ENCODE measurements at regions not wholly inside any gene's neighbourhood (a gene's known extent, or its start where the extent isn't known, plus 50 kb on each side); places are given as distances from the start of the nearest gene placed in this dataset.

GRCh38 chr14:106501898-106502297, 975.5 kb downstream of the TMEM121 start:
- Histone ChIP-seq H3K9ac (ENCODE audit: low read depth in 1 of 2, low read length in 2 of 2) (no peak overlapping the region), H3K27ac (ENCODE audit: low read depth in 1 of 2, low read length in 2 of 2) (no peak overlapping the region), H3K4me3 (ENCODE audit: low read depth in 1 of 3, low read length in 3 of 3) (no peak overlapping the region), H3K4me1 (ENCODE audit: control insufficient read depth in 4 of 4, insufficient read depth in 4 of 4, low read length in 3 of 4) (no peaks in the 10 kb centered on the region), H3K9me3 (ENCODE audit: control insufficient read depth in 4 of 4, low read length in 3 of 4) (no peaks in the 10 kb centered on the region), H3K27me3 (ENCODE audit: control insufficient read depth in 4 of 4, insufficient read depth in 4 of 4, low read length in 3 of 4) (peaks cover 0 to 6% (median 2%) of the 10 kb centered on the region in 4 donors), H3K36me3 (ENCODE audit: control insufficient read depth in 4 of 4, insufficient read depth in 3 of 4, low read depth in 1 of 4, low read length in 3 of 4) (no peaks in the 10 kb centered on the region)
- no peak for DNase-seq (ENCODE audit: low spot score)
- no peak for TF ChIP-seq EGR1 (IDR thresholded peaks at IDR 0.05; ENCODE audit: low read depth in 2 of 2)

- H3K36me3 ChIP-seq (ENCODE audit: control insufficient read depth in 4 of 4, insufficient read depth in 3 of 4, low read depth in 1 of 4, low read length in 3 of 4), result no peaks in the 10 kb centered on the region
- no peak overlapping the region for H3K27ac ChIP-seq (ENCODE audit: low read depth in 1 of 2, low read length in 2 of 2)
- no peak overlapping the region for H3K4me3 ChIP-seq (ENCODE audit: low read depth in 1 of 3, low read length in 3 of 3)
- no peaks in the 10 kb centered on the region for H3K9me3 ChIP-seq (ENCODE audit: control insufficient read depth in 4 of 4, low read length in 3 of 4)
- H3K27me3 ChIP-seq (ENCODE audit: control insufficient read depth in 4 of 4, insufficient read depth in 4 of 4, low read length in 3 of 4), result peaks cover 0 to 6% (median 2%) of the 10 kb centered on the region in 4 donors
- no peak for TF ChIP-seq RAD21 (IDR thresholded peaks at IDR 0.05)
- no peak for TF ChIP-seq NR2F2 (IDR thresholded peaks at IDR 0.05)
- no peak for TF ChIP-seq GABPA (IDR thresholded peaks at IDR 0.05 in 1 of 2, conservative IDR thresholded peaks at IDR 0.05 in 1 of 2)
- no peak for TF ChIP-seq SP1 (IDR thresholded peaks at IDR 0.05)
- no peak for TF ChIP-seq YY1 (IDR thresholded peaks at IDR 0.05)
- no peak for TF ChIP-seq JUND (IDR thresholded peaks at IDR 0.05)
- TF ChIP-seq FOXA1 (IDR thresholded peaks at IDR 0.05), result no peak
- TF ChIP-seq CTCF (IDR thresholded peaks at IDR 0.05; ENCODE audit: low read depth, low read length, missing input control), result no peak
- TF ChIP-seq HNF4G (IDR thresholded peaks at IDR 0.05), result no peak
- TF ChIP-seq, protein P1, sequence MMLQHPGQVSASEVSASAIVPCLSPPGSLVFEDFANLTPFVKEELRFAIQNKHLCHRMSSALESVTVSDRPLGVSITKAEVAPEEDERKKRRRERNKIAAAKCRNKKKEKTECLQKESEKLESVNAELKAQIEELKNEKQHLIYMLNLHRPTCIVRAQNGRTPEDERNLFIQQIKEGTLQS (IDR thresholded peaks at IDR 0.05), result no peak
- TF ChIP-seq ZBTB33 (IDR thresholded peaks at IDR 0.05), result no peak
- no peak for TF ChIP-seq FOXA2 (IDR thresholded peaks at IDR 0.05)
- TF ChIP-seq HNF4A (conservative IDR thresholded peaks at IDR 0.05), result no peak
- TF ChIP-seq TAF1 (conservative IDR thresholded peaks at IDR 0.05), result no peak
- no peak for TF ChIP-seq RXRA (IDR thresholded peaks at IDR 0.05)
- no peak for TF ChIP-seq MAX (IDR thresholded peaks at IDR 0.05)
- no peaks in the 10 kb centered on the region for H3K4me1 ChIP-seq (ENCODE audit: control insufficient read depth in 4 of 4, insufficient read depth in 4 of 4, low read length in 3 of 4)
- WGBS, result 14% methylated on average over 1 of the region's 1 CpG
- H3K9ac ChIP-seq (ENCODE audit: low read depth in 1 of 2, low read length in 2 of 2), result no peak overlapping the region
- DNase-seq (ENCODE audit: low spot score), result no peak
These were observed 979.0 kb downstream of the TMEM121 start for GRCh38 chr14:106505366-106505765.

GRCh38 chr14:106506881-106507305, 980.5 kb downstream of the TMEM121 start:
- DNase-seq (ENCODE audit: low spot score), result no peak
- 75% methylated on average over 8 of the region's 8 CpGs for WGBS
- Histone ChIP-seq H3K9me3 (ENCODE audit: control insufficient read depth in 4 of 4, low read length in 3 of 4) (no peaks in the 10 kb centered on the region), H3K27ac (ENCODE audit: low read depth in 1 of 2, low read length in 2 of 2) (no peak overlapping the region), H3K36me3 (ENCODE audit: control insufficient read depth in 4 of 4, insufficient read depth in 3 of 4, low read depth in 1 of 4, low read length in 3 of 4) (no peaks in the 10 kb centered on the region), H3K4me1 (ENCODE audit: control insufficient read depth in 4 of 4, insufficient read depth in 4 of 4, low read length in 3 of 4) (no peaks in the 10 kb centered on the region), H3K27me3 (ENCODE audit: control insufficient read depth in 4 of 4, insufficient read depth in 4 of 4, low read length in 3 of 4) (peaks cover 0 to 5% (median 2%) of the 10 kb centered on the region in 4 donors), H3K9ac (ENCODE audit: low read depth in 1 of 2, low read length in 2 of 2) (no peak overlapping the region), H3K4me3 (ENCODE audit: low read depth in 1 of 3, low read length in 3 of 3) (no peak overlapping the region)
- TF ChIP-seq, protein P2, sequence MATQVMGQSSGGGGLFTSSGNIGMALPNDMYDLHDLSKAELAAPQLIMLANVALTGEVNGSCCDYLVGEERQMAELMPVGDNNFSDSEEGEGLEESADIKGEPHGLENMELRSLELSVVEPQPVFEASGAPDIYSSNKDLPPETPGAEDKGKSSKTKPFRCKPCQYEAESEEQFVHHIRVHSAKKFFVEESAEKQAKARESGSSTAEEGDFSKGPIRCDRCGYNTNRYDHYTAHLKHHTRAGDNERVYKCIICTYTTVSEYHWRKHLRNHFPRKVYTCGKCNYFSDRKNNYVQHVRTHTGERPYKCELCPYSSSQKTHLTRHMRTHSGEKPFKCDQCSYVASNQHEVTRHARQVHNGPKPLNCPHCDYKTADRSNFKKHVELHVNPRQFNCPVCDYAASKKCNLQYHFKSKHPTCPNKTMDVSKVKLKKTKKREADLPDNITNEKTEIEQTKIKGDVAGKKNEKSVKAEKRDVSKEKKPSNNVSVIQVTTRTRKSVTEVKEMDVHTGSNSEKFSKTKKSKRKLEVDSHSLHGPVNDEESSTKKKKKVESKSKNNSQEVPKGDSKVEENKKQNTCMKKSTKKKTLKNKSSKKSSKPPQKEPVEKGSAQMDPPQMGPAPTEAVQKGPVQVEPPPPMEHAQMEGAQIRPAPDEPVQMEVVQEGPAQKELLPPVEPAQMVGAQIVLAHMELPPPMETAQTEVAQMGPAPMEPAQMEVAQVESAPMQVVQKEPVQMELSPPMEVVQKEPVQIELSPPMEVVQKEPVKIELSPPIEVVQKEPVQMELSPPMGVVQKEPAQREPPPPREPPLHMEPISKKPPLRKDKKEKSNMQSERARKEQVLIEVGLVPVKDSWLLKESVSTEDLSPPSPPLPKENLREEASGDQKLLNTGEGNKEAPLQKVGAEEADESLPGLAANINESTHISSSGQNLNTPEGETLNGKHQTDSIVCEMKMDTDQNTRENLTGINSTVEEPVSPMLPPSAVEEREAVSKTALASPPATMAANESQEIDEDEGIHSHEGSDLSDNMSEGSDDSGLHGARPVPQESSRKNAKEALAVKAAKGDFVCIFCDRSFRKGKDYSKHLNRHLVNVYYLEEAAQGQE (IDR thresholded peaks at IDR 0.05), result no peak
- TF ChIP-seq MAX (IDR thresholded peaks at IDR 0.05) (no peak), GABPA (IDR thresholded peaks at IDR 0.05 in 1 of 2, conservative IDR thresholded peaks at IDR 0.05 in 1 of 2) (no peak), NR2F2 (IDR thresholded peaks at IDR 0.05) (no peak), RAD21 (IDR thresholded peaks at IDR 0.05) (no peak), JUND (IDR thresholded peaks at IDR 0.05) (no peak), HNF4G (IDR thresholded peaks at IDR 0.05) (no peak), CTCF (IDR thresholded peaks at IDR 0.05; ENCODE audit: low read depth, low read length, missing input control) (no peak), FOXA2 (IDR thresholded peaks at IDR 0.05) (no peak), SP1 (IDR thresholded peaks at IDR 0.05) (no peak), HNF4A (conservative IDR thresholded peaks at IDR 0.05) (no peak), FOXA1 (IDR thresholded peaks at IDR 0.05) (no peak)
